Uterus (tissue), 3 donors: ENCODE measurements at regions not wholly inside any gene's neighbourhood (a gene's known extent, or its start where the extent isn't known, plus 50 kb on each side); places are given as distances from the start of the nearest gene placed in this dataset.

Source experiments
- DNase-seq, 2 donors: peaks; one replicate each; pipeline ENCODE4 v3.0.0-alpha.2; 2019 to 2020
- H3K27ac ChIP-seq, 2 donors: fragments of 200-600 bp; sonication (generic); 1 replicate in 1 of 2; 2 replicates in 1 of 2; pipeline ENCODE4 v1.5.1; 2016 to 2018
- H3K27me3 ChIP-seq, 2 donors: fragments of 200-600 bp; sonication (generic); one replicate each; pipeline ENCODE4 v1.5.1; 2018 to 2019; ENCODE audit warnings: control low read depth in 1 of 2
- H3K36me3 ChIP-seq, 2 donors: fragments of 200-600 bp; sonication (generic); one replicate each; pipeline ENCODE4 v1.5.1; 2019; ENCODE audit warnings: control low read depth in 1 of 2
- H3K4me1 ChIP-seq, 2 donors: fragments of 200-600 bp; sonication (generic); one replicate each; pipeline ENCODE4 v1.5.1; 2018 to 2019; ENCODE audit warnings: control low read depth in 1 of 2
- H3K4me3 ChIP-seq, 2 donors: fragments of 200-600 bp; sonication (generic); 1 replicate in 1 of 2; 2 replicates in 1 of 2; pipeline ENCODE4 v1.5.1; 2018 to 2019; ENCODE audit warnings: mild to moderate bottlenecking in 1 of 2
- H3K9me3 ChIP-seq, 2 donors: fragments of 200-600 bp; sonication (generic); one replicate each; pipeline ENCODE4 v1.5.1; 2019; ENCODE audit warnings: control low read depth in 1 of 2
- CTCF ChIP-seq, 4 experiments: fragments of 200-600 bp in 2 of 4; fragments of 450-650 bp in 2 of 4; sonication (generic) in 2 of 4; IDR thresholded peaks; one replicate each; pipeline ENCODE4 v1.5.1; 2016 to 2019; ENCODE audit warnings: antibody characterized with exemption in 4 of 4, mild to moderate bottlenecking in 2 of 4, moderate library complexity in 1 of 4
- POLR2A ChIP-seq, 2 donors: fragments of 450-650 bp; IDR thresholded peaks; one replicate each; pipeline ENCODE4 v1.6.1; 2016; ENCODE audit warnings: antibody characterized with exemption in 2 of 2, mild to moderate bottlenecking in 1 of 2, moderate library complexity in 1 of 2
- intact Hi-C: fragments of 100-400 bp; cut with DNase I; formaldehyde crosslinking; loops from one replicate; pipeline ENCODE4 v1.15.1; 2023; ENCODE audit warnings: low total_unique reads
- donor health status: DM: yes; HTN: yes; CAD: no.

- H3K36me3 ChIP-seq, result no peaks in the 10 kb centered on the region
- intact Hi-C loops, result no loop called here
Measured at GRCh38 chr15:62953496-62954045, 89.0 kb upstream of the TPM1 start.

GRCh38 chr15:62957130-62957529 lies 85.4 kb upstream of the TPM1 start:
- intact Hi-C loops, result no loop called here
- no peaks in the 10 kb centered on the region for H3K27me3 ChIP-seq
- no peak for DNase-seq
- no peaks in the 10 kb centered on the region for H3K4me1 ChIP-seq
- no peaks in the 10 kb centered on the region for H3K9me3 ChIP-seq
- no peak overlapping the region for H3K4me3 ChIP-seq
- H3K36me3 ChIP-seq, result no peaks in the 10 kb centered on the region
- H3K27ac ChIP-seq, result no peak overlapping the region
- TF ChIP-seq POLR2A (IDR thresholded peaks at IDR 0.05), result no peak
- TF ChIP-seq CTCF (IDR thresholded peaks at IDR 0.05), result no peak

More at GRCh38 chr15:62953496-62954045, 89.0 kb upstream of the TPM1 start:
- Histone ChIP-seq H3K27me3 (no peaks in the 10 kb centered on the region), H3K9me3 (no peaks in the 10 kb centered on the region), H3K4me1 (no peaks in the 10 kb centered on the region), H3K27ac (no peak overlapping the region), H3K4me3 (no peak overlapping the region)
- TF ChIP-seq POLR2A (IDR thresholded peaks at IDR 0.05), result no peak
- no peak for TF ChIP-seq CTCF (IDR thresholded peaks at IDR 0.05)
- DNase-seq, result no peak

- H3K9me3 ChIP-seq, result no peaks in the 10 kb centered on the region
- TF ChIP-seq CTCF (IDR thresholded peaks at IDR 0.05), result no peak
- no peak overlapping the region for H3K27ac ChIP-seq
- no peaks in the 10 kb centered on the region for H3K4me1 ChIP-seq
- no peaks in the 10 kb centered on the region for H3K36me3 ChIP-seq
- H3K4me3 ChIP-seq, result no peak overlapping the region
- H3K27me3 ChIP-seq, result no peaks in the 10 kb centered on the region
- DNase-seq, result no peak
- intact Hi-C loops, result no loop called here
Measured at GRCh38 chr15:62958528-62959363, 83.8 kb upstream of the TPM1 start.

- intact Hi-C loops, result no loop called here
- no peaks in the 10 kb centered on the region for H3K9me3 ChIP-seq
- no peaks in the 10 kb centered on the region for H3K36me3 ChIP-seq
- TF ChIP-seq POLR2A (IDR thresholded peaks at IDR 0.05), result no peak
- TF ChIP-seq CTCF (IDR thresholded peaks at IDR 0.05), result no peak
- no peaks in the 10 kb centered on the region for H3K27me3 ChIP-seq
- no peaks in the 10 kb centered on the region for H3K4me1 ChIP-seq
- no peak for DNase-seq
- H3K4me3 ChIP-seq, result no peak overlapping the region
- H3K27ac ChIP-seq, result no peak overlapping the region
Measured at GRCh38 chr15:62961134-62961533, 81.4 kb upstream of the TPM1 start.
